ENCODE measurements at regions not wholly inside any gene's neighbourhood (a gene's known extent, or its start where the extent isn't known, plus 50 kb on each side); places are given as distances from the start of the nearest gene placed in this dataset.

DNA sequence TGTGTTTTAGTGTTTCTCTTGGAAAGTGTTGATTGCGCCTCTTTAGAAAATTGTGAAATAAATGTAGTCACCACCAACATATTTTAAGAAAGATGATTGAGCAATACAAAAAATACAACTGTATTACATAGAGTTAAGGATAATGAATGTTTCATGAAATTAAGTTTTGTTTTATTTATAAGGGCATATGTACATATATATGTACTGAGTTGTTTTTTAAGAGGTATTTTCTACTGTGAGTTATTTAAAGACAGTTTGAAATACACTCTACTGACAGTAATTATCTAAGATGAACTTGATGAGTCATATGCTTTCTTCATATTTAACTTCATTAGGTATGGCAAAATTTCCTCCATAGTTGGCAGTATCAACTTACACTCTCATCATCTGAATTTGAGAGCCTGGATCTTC lies 411.7 kb downstream of the HS3ST3B1 start:
- DNase-seq: no peak
- Mint-ChIP-seq H3K36me3 (ENCODE audit: low read depth) (no peaks in the 10 kb centered on the region), H3K9me3 (no peaks in the 10 kb centered on the region), H3K4me3 (no peak overlapping the region), H3K27me3 (ENCODE audit: low read depth, poor library complexity) (no peaks in the 10 kb centered on the region), H3K27ac (no peak overlapping the region), H3K4me1 (no peaks in the 10 kb centered on the region)
- TF ChIP-seq, protein P1, sequence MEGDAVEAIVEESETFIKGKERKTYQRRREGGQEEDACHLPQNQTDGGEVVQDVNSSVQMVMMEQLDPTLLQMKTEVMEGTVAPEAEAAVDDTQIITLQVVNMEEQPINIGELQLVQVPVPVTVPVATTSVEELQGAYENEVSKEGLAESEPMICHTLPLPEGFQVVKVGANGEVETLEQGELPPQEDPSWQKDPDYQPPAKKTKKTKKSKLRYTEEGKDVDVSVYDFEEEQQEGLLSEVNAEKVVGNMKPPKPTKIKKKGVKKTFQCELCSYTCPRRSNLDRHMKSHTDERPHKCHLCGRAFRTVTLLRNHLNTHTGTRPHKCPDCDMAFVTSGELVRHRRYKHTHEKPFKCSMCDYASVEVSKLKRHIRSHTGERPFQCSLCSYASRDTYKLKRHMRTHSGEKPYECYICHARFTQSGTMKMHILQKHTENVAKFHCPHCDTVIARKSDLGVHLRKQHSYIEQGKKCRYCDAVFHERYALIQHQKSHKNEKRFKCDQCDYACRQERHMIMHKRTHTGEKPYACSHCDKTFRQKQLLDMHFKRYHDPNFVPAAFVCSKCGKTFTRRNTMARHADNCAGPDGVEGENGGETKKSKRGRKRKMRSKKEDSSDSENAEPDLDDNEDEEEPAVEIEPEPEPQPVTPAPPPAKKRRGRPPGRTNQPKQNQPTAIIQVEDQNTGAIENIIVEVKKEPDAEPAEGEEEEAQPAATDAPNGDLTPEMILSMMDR (IDR thresholded peaks at IDR 0.05): no peak

DNA sequence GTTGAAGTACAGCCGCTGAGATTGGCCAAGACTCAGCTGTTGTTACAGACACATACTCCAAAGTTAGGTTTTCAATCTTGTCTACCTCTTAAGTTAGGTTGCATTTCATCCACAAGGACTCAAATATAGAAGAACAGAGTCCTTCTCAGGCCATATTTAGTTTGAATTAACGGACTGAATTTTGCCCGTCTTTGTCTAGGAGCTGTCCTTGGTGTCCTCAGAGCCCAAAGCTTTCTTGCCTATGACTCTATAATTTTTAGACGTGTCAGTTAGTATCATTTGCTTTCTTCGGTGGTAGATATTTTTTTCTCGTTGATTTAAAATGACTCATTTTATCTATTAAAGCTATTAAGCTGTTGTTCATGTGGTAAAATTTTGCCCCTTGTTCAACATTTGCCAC lies 403.2 kb downstream of the HS3ST3B1 start:
- peaks cover 16% of the 10 kb centered on the region for H3K4me1 Mint-ChIP-seq
- peaks cover 18% of the 10 kb centered on the region for H3K9me3 Mint-ChIP-seq
- TF ChIP-seq, protein P1 (IDR thresholded peaks at IDR 0.05): no peak
- H3K27me3 Mint-ChIP-seq (ENCODE audit: low read depth, poor library complexity): peaks cover 18% of the 10 kb centered on the region
- no peaks in the 10 kb centered on the region for H3K36me3 Mint-ChIP-seq (ENCODE audit: low read depth)
- H3K4me3 Mint-ChIP-seq: no peak overlapping the region
- DNase-seq: no peak
- H3K27ac Mint-ChIP-seq: no peak overlapping the region

DNA sequence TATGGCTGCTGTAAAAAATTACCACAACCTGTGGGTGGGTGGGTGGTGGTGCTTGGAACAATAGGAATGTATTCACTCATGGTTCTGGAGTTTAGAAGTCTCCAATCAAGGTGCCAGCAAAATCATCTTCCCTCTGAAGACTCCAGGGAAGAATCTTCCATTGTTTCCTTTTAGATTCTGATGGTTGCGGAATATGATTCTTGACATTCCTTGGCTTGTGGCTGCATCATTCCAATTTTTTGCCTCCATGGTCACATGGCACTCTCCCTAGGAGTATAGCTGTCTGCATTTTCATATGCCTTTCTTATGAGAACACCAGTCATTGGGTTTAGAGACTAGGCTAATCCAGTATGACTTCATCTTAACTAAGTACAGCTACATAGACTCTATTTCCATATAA lies 401.0 kb downstream of the HS3ST3B1 start:
- H3K27ac Mint-ChIP-seq: no peak overlapping the region
- DNase-seq: no peak
- no peaks in the 10 kb centered on the region for H3K36me3 Mint-ChIP-seq (ENCODE audit: low read depth)
- H3K4me3 Mint-ChIP-seq: no peak overlapping the region
- H3K9me3 Mint-ChIP-seq: peaks cover 18% of the 10 kb centered on the region
- peaks cover 23% of the 10 kb centered on the region for H3K4me1 Mint-ChIP-seq
- H3K27me3 Mint-ChIP-seq (ENCODE audit: low read depth, poor library complexity): peaks cover 18% of the 10 kb centered on the region
- TF ChIP-seq, protein P1 (IDR thresholded peaks at IDR 0.05): no peak

DNA sequence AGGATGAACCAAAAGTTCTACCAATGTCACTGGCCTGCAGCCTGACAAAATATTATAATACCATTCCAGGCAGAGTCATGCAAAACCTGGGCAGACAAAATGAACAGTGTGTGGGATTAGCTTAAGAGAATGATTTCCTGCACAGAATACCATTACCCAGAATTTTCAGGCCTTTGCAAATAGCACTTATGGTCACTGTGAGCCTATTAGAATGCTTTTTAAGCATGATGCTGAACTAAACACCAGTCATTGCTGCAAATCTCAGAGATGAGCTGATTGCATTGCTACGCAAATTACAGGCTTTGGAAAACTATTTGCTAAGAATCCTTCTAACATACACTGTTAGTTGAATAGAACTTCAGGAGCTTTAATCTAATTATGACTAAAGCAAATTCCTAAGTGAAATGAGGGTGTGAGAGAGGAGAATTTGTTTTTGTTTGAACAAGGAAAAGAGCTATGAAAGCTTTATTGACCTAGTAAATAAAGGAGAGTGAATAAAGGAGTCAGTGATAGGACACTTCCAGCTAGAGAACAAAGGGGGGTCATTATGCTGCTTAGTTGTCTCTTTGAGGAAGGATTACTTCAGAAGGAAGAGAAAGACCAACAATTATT lies 398.8 kb downstream of the HS3ST3B1 start:
- H3K27me3 Mint-ChIP-seq (ENCODE audit: low read depth, poor library complexity): peaks cover 8% of the 10 kb centered on the region
- peaks cover 12% of the 10 kb centered on the region for H3K9me3 Mint-ChIP-seq
- DNase-seq: no peak
- TF ChIP-seq, protein P1 (IDR thresholded peaks at IDR 0.05): no peak
- no peaks in the 10 kb centered on the region for H3K36me3 Mint-ChIP-seq (ENCODE audit: low read depth)
- H3K27ac Mint-ChIP-seq: peak overlapping the region; percentile 16
- peak overlapping the region; percentile 7 for H3K4me3 Mint-ChIP-seq
- peaks cover 38% of the 10 kb centered on the region for H3K4me1 Mint-ChIP-seq

DNA sequence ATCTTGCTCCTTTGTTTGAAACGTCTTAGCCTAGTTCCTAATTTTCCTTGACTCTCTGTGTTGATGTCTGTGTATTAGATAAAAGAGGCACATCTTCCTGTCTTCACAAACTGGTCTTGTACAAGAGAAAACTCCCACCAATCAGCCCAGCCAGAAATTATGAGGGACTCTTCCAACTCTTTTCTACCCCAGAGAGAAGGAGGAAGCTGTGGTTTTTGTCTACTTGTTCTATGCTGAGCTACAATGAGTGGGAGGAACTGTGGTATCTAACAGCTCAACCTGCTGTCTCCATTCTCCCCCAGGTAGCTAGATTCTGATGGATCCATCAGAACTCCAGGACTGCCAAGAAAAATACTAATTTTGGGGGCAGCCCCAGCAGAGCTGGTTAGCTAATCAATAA lies 392.5 kb downstream of the HS3ST3B1 start:
- Mint-ChIP-seq H3K27me3 (ENCODE audit: low read depth, poor library complexity) (peaks cover 10% of the 10 kb centered on the region), H3K27ac (no peak overlapping the region), H3K4me3 (no peak overlapping the region), H3K4me1 (peaks cover 18% of the 10 kb centered on the region), H3K9me3 (peaks cover 52% of the 10 kb centered on the region), H3K36me3 (ENCODE audit: low read depth) (peaks cover 40% of the 10 kb centered on the region)
- TF ChIP-seq, protein P1 (IDR thresholded peaks at IDR 0.05): no peak
- DNase-seq: no peak

DNA sequence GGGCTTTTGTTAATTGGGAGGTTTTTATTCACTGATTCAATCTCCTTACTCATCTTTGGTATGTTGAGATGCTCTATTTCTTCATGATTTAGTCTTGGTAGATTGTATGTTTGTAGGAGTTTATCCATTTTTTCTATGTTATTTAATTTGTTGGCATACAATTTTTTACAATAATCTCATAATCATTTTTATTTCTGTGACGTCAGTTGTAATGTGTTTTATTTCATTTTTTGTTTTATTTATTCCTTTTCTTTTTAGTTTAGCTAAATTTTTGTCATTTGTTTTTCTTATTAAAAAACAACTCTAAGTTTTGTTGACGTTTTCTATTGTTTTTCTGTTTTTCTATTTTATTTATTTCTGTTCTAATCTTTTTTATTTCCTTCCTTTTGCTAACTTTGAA lies 389.8 kb downstream of the HS3ST3B1 start:
- Mint-ChIP-seq H3K4me3 (no peak overlapping the region), H3K27ac (no peak overlapping the region), H3K4me1 (peaks cover 4% of the 10 kb centered on the region), H3K9me3 (peaks cover 56% of the 10 kb centered on the region), H3K36me3 (ENCODE audit: low read depth) (peaks cover 40% of the 10 kb centered on the region), H3K27me3 (ENCODE audit: low read depth, poor library complexity) (peaks cover 10% of the 10 kb centered on the region)
- TF ChIP-seq, protein P1 (IDR thresholded peaks at IDR 0.05): no peak
- no peak for DNase-seq

Measured in nephron progenitor cell (in vitro differentiated cells).